ENCODE measurements at regions not wholly inside any gene's neighbourhood (a gene's known extent, or its start where the extent isn't known, plus 50 kb on each side); places are given as distances from the start of the nearest gene placed in this dataset.

GRCh38 chr2:16496426-16497388, 168.9 kb downstream of the CYRIA start:
- POLR2A ChIA-PET (ENCODE audit: unreplicated experiment) = no interaction called here

More at GRCh38 chr2:16496426-16497388, 168.9 kb downstream of the CYRIA start:
- H3K27ac ChIP-seq (ENCODE audit: insufficient read depth, low read length) = no peak overlapping the region
- 0 out of 2 replicates have a peak, but pooled peaks cover 2% of the 10 kb centered on the region for H3K9me3 ChIP-seq (ENCODE audit: control insufficient read depth, insufficient read depth, low read length)
- in situ Hi-C loops (cut with MboI; ENCODE audit: low sequenced_read_pairs) (no loop called here), intact Hi-C loops (cut with micrococcal nuclease) (no loop called here), dilution Hi-C loops (cut with HindIII; ENCODE audit: low sequenced_read_pairs, unreplicated experiment) (no loop called here)
- H3K14ac ChIP-seq (replicated peaks; ENCODE audit: low read depth, low read length) = no peak overlapping the region
- no peak overlapping the region for H2AK5ac ChIP-seq (ENCODE audit: low read depth, low read length)
- no peak overlapping the region for H3K18ac ChIP-seq (ENCODE audit: low read depth, low read length)
- H3K79me1 ChIP-seq (ENCODE audit: low read depth in 1 of 2, low read length in 2 of 2) = no peaks in the 10 kb centered on the region
- H2AFZ ChIP-seq (replicated peaks; ENCODE audit: low read length, poor library complexity) = no peak overlapping the region
- H4K5ac ChIP-seq (ENCODE audit: low read depth, low read length) = no peak overlapping the region
- no peaks in the 10 kb centered on the region for H3K27me3 ChIP-seq (ENCODE audit: control insufficient read depth, insufficient read depth, low read length)
- H4K20me1 ChIP-seq (ENCODE audit: insufficient read depth, low read length) = no peaks in the 10 kb centered on the region
- no peaks in the 10 kb centered on the region for H3K9me1 ChIP-seq (ENCODE audit: insufficient read depth, low read length)
- H3K4ac ChIP-seq (ENCODE audit: low read depth, low read length) = no peak overlapping the region
- no peak overlapping the region for H2AK9ac ChIP-seq (replicated peaks; ENCODE audit: low read depth, low read length, poor library complexity)
- H2BK5ac ChIP-seq (ENCODE audit: low read depth, low read length, poor library complexity, severe bottlenecking) = no peak overlapping the region
- CTCF ChIA-PET = no interaction called here
- H3K4me3 ChIP-seq (ENCODE audit: insufficient read depth, low read depth, low read length) = no peak overlapping the region
- H2BK20ac ChIP-seq (ENCODE audit: low read depth, low read length) = no peak overlapping the region
- no peaks in the 10 kb centered on the region for H3K4me1 ChIP-seq (ENCODE audit: control insufficient read depth, insufficient read depth, low read length)
- H2BK15ac ChIP-seq (ENCODE audit: low read depth, low read length) = no peak overlapping the region
- BruUV-seq (replicated peaks) = no TSS peak
- H3K9ac ChIP-seq (ENCODE audit: low read depth, low read length) = no peak overlapping the region
- no peak overlapping the region for H3K56ac ChIP-seq (ENCODE audit: extremely low read depth, insufficient read depth, low read length)
- no peak overlapping the region for H4K8ac ChIP-seq (ENCODE audit: low read depth in 2 of 2, low read length in 2 of 2)
- no peak overlapping the region for H3K23ac ChIP-seq (ENCODE audit: low read depth, low read length)
- H4K91ac ChIP-seq (ENCODE audit: insufficient read depth, low read depth, low read length) = no peak overlapping the region
- DNase-seq (no peak), ATAC-seq (ENCODE audit: low read depth) (no peak)
- no peak overlapping the region for H2BK120ac ChIP-seq (ENCODE audit: low read depth, low read length)
- no peaks in the 10 kb centered on the region for H3K36me3 ChIP-seq (ENCODE audit: control insufficient read depth, insufficient read depth, low read length)
- TF ChIP-seq CEBPB (IDR thresholded peaks at IDR 0.05; ENCODE audit: low read depth, low read length) (0 out of 2 replicates have a peak, but pooled peaks have one; percentile 9), RFX5 (IDR thresholded peaks at IDR 0.05; ENCODE audit: low read depth, low read length) (no peak)
- no peak overlapping the region for H3K4me2 ChIP-seq (ENCODE audit: low read depth, low read length)
- 0% methylated on average over 1 of the region's 4 CpGs; no CpG with 5 or more reads in 1 of the 2 experiments for WGBS, 2 experiments (ENCODE audit: extremely low coverage in 2 of 2, insufficient read length in 1 of 2)

Data from IMR-90 (cell line).